GM21723 (cell line): ENCODE measurements at regions not wholly inside any gene's neighbourhood (a gene's known extent, or its start where the extent isn't known, plus 50 kb on each side); places are given as distances from the start of the nearest gene placed in this dataset.

Source experiments
- ATAC-seq: cut with Tn5 transposase; IDR thresholded peaks from one replicate; pipeline ENCODE4 v1.9.1; 2021; ENCODE audit warnings: mild to moderate bottlenecking, moderate library complexity; ENCODE audit not compliant: unreplicated experiment

- no peak for ATAC-seq
Observed at GRCh38 chr19:28793391-28794168, 419.4 kb downstream of the UQCRFS1 start.

- no peak for ATAC-seq
Observed at GRCh38 chr19:28785971-28786370, 427.0 kb downstream of the UQCRFS1 start.

GRCh38 chr19:28764066-28764465 lies 448.9 kb downstream of the UQCRFS1 start:
- ATAC-seq: no peak

- ATAC-seq: no peak
Observed at GRCh38 chr19:28746478-28746877, 466.5 kb downstream of the UQCRFS1 start.

GRCh38 chr19:28744943-28745342 lies 468.0 kb downstream of the UQCRFS1 start:
- ATAC-seq: no peak

- ATAC-seq: no peak
Observed at GRCh38 chr19:28744014-28744413, 468.9 kb downstream of the UQCRFS1 start.

GRCh38 chr19:28737021-28737895 lies 475.7 kb downstream of the UQCRFS1 start:
- no peak for ATAC-seq

- no peak for ATAC-seq
Observed at GRCh38 chr19:28736528-28736927, 476.4 kb downstream of the UQCRFS1 start.

GRCh38 chr19:28731577-28731976 lies 481.4 kb downstream of the UQCRFS1 start:
- no peak for ATAC-seq

GRCh38 chr19:28730791-28731512 lies 482.0 kb downstream of the UQCRFS1 start:
- ATAC-seq: no peak

- no peak for ATAC-seq
Observed at GRCh38 chr19:28727480-28728159, 485.3 kb downstream of the UQCRFS1 start.

- ATAC-seq: no peak
Observed at GRCh38 chr19:28726533-28727479, 486.1 kb downstream of the UQCRFS1 start.

- no peak for ATAC-seq
Observed at GRCh38 chr19:28718909-28719308, 494.0 kb downstream of the UQCRFS1 start.

GRCh38 chr19:28715157-28715556 lies 497.8 kb downstream of the UQCRFS1 start:
- ATAC-seq: no peak

GRCh38 chr19:28711411-28711810 lies 501.5 kb downstream of the UQCRFS1 start:
- ATAC-seq: no peak

GRCh38 chr19:28710278-28710677 lies 502.7 kb downstream of the UQCRFS1 start:
- no peak for ATAC-seq

GRCh38 chr19:28706693-28707092 lies 506.3 kb downstream of the UQCRFS1 start:
- ATAC-seq: no peak

- ATAC-seq: no peak
Observed at GRCh38 chr19:28705008-28705407, 507.9 kb downstream of the UQCRFS1 start.

GRCh38 chr19:28703400-28703956 lies 509.5 kb downstream of the UQCRFS1 start:
- no peak for ATAC-seq
